M059J (cell line): ENCODE measurements at regions not wholly inside any gene's neighbourhood (a gene's known extent, or its start where the extent isn't known, plus 50 kb on each side); places are given as distances from the start of the nearest gene placed in this dataset.
A peak's percentile ranks its signal among the peaks of the same experiment; 100 is the strongest.
"Not testable (repeated sequence)": the region's sequence is repeated elsewhere in the genome, so short reads cannot be mapped to it uniquely, and the experiment has no call there.

Experiments
- DNase-seq: peaks from one replicate; pipeline ENCODE4 v3.0.0-alpha.2; 2012; ENCODE audit warnings: low read depth

DNA sequence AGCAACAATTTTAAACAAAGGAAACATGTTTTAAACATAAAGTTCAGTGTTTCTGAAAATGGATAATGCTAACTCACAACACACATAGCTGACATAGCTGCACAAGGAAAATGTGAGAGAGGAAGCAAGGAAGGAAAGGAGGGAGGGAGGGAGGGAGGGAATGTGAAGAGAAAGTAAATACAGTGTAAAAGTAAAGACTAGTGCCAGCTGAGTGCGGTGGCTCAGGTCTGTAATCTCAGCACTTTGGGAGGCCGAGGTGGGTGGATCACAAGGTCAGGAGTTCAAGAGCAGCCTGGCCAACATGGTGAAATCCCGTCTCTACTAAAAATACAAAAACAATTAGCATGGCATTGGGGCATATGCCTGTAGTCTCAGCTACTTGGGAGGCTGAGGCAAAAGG is 373.7 kb upstream of the CXADR start:
- not testable (repeated sequence) for DNase-seq

DNA sequence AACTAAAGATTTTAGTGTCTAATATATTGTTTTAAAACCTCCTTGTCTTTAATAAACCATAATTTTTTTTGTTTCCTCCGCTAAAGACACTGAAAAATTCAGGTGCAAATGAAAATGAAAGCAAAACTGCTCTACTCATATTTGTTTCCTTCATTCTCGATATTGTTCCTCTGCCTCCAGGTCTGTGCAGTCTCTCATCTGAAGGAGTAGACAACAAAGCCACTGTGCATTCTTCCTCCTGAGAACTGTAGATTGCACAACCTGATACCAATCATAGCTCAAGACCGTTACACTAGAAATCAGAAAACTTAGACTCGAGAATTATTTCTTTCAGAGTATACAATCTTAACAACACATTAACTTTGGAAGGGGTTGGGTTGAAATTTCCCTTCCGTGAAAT is 373.1 kb upstream of the CXADR start:
- peak; percentile 27 for DNase-seq

DNA sequence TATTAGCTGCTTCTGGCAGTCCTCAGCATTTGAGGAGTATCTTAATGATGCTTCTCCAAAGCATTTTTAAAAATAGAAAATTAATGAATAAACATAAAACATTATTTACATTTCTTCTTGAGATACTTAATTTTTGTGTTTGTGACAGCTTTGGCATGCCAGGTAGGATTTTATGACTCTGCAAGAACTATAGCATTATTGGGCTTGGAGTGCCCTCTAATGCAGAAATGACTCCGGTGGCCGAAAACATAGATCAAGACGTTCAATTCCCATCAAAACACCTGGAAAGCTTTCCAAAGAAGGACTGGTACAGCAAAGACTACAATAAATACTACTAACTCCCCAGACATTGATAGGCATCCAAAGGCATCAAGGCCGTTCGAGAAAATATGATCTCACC is 366.4 kb upstream of the CXADR start:
- DNase-seq: no peak

DNA sequence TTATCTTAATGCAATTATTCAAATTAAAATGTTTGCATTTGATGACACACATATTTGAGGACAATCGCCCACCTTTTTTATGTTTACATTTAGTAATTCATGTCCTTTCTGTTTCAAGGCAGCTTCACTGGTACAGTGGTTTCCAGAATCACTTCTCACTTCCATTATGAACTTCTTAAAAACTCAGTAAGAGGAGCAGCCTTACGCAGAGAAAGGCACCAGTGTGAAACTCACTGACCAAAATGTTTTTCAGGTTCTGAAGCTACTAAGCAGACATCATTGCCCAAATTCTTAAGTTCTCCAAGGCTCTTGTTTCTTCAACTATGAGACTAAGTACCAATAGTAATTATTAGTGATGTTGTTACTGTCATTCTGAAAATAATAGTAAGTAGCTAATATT is 353.1 kb upstream of the CXADR start:
- DNase-seq: no peak

DNA sequence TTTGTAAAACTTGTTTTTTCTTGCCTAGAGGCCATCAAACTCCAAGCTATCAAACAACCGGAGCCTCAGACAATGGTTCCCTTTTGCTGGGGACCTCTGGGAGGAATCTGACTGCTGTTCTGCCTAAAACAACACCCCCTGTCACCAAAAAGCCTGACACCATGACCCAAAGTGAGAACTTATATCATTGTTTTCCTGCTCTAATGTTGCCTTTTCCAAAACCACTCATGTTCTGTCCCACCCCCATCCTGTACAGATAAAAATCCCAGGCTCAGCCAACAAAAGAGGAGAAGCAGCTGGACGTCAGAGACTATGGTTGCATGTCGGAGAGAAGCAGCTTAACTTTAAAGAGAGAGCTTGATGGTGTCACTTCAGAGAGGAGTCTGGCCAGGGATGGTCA is 327.2 kb upstream of the CXADR start:
- DNase-seq: no peak

DNA sequence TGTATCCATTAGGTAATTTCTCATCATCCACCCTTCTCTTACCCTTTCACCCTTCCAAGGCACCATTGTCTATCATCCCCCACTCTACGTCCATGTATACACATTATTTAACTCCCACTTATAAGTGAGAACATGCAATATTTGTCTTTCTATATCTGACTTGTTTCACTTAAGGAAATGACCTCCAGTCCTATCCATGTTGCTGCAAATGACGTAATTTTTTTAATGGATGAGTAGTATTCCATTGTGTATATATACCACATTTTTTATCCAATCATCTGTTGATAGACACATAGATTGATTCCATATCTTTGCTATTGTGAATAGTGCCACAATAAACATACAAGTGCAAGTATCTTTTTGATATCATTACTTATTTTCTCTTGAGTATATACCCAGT is 322.9 kb upstream of the CXADR start:
- no peak for DNase-seq

DNA sequence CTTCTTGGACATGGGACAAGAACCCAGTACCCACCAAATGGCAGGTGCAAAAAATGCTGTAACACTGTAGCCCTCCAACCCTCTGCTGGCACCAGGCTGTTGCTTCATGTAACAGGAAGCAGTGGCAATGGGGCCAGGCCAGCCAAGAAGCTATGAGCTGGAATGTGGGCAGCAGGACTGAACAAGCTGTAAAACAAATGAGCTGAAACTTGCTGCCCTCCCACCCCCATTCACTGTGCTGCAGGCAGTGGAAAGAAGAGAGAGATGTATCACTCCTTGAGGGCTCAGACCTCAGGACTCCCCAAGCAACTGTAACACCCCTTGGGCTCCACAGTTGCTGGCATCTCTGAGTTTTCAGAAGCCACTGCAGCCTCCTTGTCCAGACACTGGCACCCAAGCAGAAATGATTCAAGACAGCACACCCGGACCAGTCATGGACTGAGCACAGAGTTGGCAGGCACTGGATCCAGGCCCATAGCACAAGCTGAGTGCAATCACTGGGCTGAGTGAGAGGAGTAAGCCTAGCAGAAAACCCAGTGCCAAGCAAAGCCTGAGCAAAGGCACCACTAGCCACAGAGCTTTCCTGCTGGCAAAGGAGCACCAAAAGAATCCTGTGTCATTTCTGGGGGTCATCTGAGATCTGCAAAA is 321.4 kb upstream of the CXADR start:
- no peak for DNase-seq

DNA sequence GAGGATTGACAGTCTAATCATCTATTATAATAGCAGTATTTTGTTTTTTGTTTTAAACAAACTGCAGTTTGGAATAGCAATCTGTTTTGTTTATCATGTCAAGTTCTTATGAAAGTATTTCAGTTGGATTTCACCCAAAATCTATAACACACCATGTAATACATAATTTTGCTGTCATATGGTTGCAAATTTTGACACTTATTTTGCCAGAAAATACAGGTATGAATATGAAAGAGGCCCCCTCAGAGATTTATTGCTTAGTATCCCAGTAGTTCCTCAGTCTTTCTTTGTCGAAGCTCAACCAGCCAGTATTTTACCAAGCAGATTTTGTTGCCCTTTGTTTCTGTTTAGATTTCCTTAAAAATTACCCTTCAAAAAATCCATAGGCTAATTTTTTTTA is 317.5 kb upstream of the CXADR start:
- no peak for DNase-seq

DNA sequence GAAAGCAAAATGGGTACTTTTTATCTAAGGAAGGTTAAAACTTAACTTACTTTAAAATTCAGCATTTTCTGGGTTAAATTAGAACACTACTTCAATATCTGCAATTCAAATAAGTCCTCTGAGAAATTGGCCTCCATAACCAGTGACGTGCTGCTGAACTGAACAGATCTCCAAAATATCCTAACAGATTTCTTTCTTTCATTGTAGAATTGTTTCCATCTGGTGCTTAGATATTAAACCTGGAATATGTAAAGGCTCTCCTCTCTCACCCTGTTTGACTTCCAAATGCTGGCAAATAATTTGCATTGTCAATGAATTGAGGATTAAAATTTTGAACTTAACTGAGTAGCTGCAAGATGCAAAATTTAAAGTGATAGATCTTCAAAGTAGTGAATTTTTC is 316.9 kb upstream of the CXADR start:
- DNase-seq: no peak

DNA sequence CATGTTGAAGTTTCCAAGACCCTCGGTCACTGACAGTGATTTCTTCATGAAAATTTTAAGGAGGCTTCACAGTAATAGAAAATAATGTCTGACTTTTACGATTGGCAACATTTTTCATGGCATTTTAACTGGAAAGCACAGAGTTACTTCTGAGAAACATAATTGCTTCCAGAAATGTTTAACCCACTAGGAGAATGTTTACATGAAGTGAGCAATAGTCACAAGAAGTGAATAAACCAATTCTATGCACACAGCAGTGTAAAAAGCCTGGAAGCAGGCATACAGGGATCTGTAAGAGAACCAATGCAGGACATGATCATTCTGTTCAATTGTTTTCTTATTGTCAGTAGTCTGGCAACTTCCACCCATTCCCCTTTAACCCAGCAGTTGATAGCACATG is 316.2 kb upstream of the CXADR start:
- no peak for DNase-seq

DNA sequence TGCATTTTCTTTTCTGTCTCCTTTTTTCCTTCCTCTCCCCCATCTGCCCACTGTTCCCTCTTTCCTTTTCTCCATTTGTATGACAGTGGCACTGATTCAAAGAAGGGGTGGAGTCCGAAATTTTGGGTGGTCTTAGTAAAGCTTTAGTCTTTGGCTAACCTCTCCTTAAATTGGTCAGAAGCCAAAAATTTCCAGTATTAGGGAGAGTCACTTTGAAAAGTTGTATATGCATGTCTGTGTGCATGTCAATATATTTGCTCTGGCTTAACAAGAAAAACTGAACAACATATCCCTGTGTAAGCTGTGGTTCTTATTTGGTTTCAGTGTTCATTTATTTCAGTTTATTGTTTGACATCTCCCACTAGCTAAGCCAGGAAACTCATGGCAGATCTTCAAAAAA is 314.8 kb upstream of the CXADR start:
- no peak for DNase-seq

DNA sequence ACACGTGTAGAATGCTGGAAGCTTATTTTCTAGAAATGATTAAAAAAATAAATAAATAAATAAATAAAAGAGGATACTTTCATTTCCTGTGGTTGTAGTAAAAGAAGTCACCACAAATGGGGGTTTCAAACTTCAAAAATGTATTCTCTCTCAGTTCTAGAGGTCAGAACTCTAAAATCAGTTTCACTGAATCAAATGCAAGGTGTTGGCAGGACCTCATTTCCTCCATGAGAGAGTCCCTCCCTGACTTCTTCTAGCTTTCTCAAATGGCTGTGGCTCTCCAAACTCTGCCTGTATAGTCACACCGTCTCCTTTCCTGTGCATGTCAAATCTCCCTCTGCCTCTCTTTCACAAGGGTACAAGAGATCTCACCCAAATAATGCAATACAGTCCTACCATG is 312.6 kb upstream of the CXADR start:
- no peak for DNase-seq

DNA sequence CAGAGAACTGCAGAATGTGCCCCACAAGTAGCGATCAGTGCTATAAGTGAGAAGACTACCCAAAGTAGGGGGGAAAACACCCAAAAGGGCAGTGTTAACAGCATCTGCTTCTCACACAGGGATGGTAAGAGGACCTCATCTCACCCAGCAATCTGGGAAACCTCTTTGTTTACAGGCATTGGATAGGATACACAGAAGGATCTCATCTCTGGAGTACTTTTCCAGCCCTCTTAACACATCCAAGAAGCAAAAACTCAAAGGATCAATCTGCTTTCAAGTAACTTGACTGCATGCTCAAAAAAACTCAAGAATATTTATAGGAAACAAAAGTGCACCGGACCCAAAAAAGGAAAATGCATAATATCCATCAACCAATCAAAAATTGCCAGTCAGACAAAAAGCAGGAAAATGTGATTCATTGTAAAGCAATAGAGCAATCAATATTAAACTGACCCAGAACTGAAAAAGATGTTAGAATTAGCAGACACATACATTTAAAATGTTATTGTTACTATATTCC is 311.0 kb upstream of the CXADR start:
- no peak for DNase-seq

DNA sequence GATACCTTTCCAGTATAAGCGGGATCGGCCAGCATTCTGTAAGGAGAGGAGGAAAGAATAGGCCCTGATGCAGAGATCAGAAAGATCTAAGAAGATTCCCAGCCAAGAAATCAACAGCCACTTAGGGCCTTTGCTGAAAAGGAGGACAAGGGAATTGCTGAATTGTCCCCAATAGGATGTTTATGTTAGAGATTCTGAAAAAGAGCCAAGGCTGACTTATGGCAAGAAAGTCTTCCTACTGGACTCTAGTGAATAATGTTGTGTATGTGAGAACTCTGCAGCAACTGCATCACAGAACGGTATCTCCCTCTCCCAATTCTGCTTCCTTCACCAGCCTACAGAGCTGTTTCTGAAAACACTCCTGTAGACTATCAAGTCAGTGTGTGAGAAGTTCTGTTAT is 298.0 kb upstream of the CXADR start:
- DNase-seq: no peak

DNA sequence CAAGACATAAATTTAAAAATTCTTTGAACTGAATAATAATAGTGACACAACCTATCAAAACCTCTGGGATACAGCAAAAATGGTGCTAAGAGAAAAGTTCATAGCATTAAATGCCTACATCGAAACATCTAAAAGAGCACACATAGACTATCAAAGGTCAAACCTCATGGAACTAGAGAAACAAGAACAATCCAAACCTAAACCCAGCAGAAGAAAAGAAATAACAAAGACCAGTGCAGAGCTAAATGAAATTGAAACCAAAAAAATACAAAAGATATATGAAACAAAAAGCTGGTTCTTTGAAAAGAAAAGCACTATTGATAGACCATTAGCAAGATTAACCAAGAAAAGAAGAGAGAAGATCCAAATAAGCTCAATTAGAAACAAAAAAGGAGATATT is 293.8 kb upstream of the CXADR start:
- not testable (repeated sequence) for DNase-seq

DNA sequence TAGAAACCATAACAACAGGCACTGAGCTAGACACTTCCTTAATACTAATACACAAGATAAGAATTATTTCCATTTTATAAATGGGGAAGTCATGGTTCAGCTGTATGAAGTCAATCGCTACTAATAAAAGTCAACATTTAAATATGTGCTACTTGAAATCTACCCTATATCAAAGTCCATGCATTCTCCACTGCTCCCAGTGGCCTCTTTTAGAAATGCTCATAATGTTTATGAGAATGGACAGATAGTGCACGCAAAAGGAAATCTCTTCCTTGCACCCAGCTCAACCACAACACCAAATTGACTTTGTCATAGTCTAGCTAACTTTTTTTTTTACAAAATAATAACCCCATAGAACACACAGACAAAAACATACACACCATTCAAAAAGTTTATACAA is 281.7 kb upstream of the CXADR start:
- no peak for DNase-seq

DNA sequence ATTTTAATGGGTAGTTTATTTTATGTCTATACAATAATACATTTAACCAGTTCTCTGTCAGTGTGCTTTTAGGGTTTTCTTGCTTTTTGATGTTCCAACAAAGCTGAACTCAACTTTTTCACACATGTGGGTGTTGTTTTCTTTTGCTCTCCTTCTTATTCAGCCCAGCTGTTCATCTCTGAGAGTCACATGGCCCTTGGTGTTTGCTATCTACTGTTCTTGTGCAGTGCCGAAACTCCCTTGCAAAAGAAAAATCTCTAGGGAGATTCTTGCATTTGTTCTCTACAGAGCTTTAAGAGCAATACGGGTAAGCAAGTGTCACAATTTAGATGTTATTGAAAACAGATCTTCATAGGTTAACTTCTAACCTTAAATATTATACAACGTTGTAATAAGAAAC is 281.1 kb upstream of the CXADR start:
- no peak for DNase-seq

DNA sequence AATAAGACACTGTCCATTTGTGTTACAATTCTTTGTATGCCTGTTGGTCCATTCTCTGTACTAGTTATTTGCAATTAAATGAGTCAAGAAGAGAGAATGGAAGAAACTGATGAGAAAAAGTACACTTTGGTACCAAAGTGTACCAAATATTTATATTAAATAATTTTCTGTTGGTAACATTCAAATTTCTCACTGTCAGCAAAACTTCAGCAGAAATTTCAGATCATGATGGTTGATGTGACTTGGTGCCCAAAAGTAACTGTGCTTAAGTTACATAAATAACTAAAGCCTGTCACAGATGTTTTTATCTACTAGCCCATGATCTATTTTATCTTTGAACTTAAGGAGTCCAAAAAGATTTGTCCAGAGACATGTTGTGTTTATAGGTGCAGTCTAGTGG is 274.4 kb upstream of the CXADR start:
- no peak for DNase-seq

DNA sequence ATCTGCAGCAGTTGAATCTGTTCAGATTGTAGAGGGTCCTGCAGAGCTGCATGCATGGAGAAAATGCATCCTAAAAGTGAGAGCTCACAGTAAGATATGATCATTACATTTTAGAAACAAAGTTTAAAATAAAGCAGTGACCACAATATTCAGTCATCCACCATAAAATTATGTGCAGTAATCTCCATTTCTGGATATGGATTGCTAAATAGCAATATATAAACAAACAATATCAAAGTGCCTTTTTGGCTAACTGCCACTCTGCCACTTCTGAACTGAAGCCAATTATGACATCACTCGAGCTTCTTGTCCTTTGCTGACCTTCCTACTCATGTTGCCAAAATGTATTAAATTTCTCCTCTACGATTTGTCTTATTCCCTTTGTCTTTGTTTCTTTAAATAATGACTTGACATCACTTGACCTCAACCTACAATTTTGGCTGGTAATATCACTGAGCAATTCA is 262.0 kb upstream of the CXADR start:
- DNase-seq: peak; percentile 8

DNA sequence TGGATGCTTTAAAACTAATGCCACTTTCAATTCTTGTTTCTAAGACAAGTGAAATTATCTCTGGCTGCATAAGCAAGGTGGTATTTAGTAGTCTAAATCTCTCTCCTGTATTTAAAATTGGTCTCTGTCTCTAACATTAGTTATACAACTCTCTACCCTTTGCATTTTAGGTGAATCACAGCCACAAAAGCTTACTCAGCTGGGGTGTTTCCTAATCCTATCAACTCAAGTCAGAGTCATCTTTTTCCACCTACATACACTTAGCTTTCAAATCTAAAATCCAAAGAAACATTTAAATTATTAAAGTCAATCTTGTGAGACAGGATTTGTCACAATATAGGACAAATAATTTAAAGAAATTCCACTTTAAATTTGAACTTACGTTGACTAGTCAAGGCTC is 255.1 kb upstream of the CXADR start:
- DNase-seq: no peak

DNA sequence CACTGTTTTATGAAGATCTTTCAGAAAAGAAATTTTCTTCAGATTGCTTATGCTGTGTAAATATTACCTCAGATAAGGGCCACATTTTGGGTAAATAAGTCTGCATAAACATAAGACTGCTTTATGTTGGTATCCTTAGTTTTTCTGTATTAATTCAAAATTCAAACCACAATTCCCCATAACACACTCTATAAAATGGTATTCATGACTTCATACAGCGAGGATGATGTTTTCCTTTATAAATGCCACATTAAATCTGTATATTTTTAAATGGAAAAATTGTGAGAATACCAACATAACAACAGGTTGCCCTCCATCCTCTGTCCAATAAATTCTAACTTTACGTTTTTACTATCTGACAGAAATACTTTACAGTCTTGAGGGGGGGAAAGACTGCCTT is 248.7 kb upstream of the CXADR start:
- no peak for DNase-seq

DNA sequence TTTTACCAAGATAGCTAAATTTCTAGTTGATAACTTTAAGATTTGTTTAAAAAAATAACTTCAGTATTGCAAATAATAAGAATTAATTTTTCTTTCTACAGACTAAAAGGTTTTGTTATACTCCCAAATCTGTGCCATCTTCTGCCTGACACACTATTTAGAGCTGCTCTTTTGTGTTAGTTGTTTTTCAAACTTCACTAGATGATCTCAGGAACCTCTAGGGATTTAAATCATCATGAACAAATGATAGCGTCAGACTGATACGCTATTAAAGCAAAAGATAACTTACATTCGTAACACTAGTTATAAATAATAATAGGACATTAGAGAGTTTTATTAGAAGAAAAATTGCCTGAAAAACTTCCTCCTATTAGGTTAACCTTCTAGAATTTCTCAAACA is 243.1 kb upstream of the CXADR start:
- no peak for DNase-seq

DNA sequence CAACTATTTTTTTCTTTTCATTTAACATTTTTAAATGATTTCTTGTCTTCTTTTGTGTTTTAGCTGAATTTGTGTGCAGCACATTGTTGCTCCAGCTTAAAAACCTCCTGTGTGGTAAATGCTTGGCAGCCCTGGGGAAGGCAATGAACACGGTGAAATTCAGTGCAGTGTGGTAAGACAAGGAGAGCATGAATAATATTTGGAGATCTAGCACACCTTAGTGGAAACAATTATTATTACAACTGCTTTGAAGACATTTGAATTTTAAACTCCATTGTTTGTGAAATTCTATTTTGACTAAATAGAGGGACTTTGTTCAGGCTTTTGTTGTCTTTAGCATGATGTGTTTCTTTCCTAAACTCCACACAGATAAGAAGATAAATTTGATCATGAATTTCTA is 242.6 kb upstream of the CXADR start:
- peak; percentile 35 for DNase-seq

DNA sequence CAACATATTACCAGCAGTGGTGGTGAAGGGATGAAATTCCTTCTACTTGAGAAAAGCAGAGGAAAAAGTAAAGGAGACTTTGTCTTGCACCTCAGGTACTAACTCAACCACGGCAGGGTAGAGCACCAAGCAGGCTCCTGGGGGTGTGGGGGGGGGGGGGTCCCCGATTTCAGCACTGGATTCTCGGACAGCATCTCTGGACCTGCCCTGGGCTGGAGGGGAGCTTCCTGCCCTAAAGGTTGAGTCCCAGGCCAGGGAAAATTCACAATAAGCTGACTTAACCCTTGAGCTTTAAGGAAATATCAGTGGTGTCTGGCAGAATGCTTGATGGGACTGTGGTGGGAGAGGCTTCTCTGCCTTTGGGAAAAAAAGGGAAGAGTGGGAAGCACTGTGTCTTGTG is 233.2 kb upstream of the CXADR start:
- no peak for DNase-seq
